HCT116 (cell line): ENCODE measurements at regions not wholly inside any gene's neighbourhood (a gene's known extent, or its start where the extent isn't known, plus 50 kb on each side); places are given as distances from the start of the nearest gene placed in this dataset.

Experiments used
- ATAC-seq: fragments of 200-7000 bp; cut with Tn5 transposase; 2 replicates; pipeline ENCODE4 v1.9.1; 2020; ENCODE audit warnings: mild to moderate bottlenecking, moderate library complexity
- BruUV-seq: library from RNA; stranded (reverse); fragments of 400-500 nt; replicated peaks from 2 replicates; lab custom pipeline; 2021; lab: Mats Ljungman, UMichigan
- CTCF ChIA-PET: fragments of 300-600 bp; sonication (Branson Sonifier 250); formaldehyde crosslinking; loops from one replicate; lab custom pipeline; 2021; ENCODE audit warnings: antibody characterized with exemption; lab: Charles Lee
- POLR2A ChIA-PET: fragments of 300-600, 350-600 bp; sonication (Branson Sonifier 250); formaldehyde crosslinking; loops from one replicate; lab custom pipeline; 2021; ENCODE audit warnings: antibody characterized with exemption; lab: Charles Lee
- RAD21 ChIA-PET, 2 experiments: fragments of 300-600 bp; sonication (Branson Sonifier 250); formaldehyde crosslinking; loops; one replicate each; lab custom pipeline; 2023; ENCODE audit warnings: low total read pairs in 2 of 2; ENCODE audit not compliant: uncharacterized antibody in 2 of 2, unreplicated experiment in 2 of 2, low non-redundant PET in 1 of 2; lab: Charles Lee
- DNase-seq: peaks from one replicate; pipeline ENCODE4 v3.0.0-alpha.2; 2010; ENCODE audit warnings: low read depth, low spot score
- H2AFZ ChIP-seq: fragments of 200-600 bp; shearing (Covaris generic), sonication (generic); 2 replicates; pipeline ENCODE4 v1.6.1; 2017; ENCODE audit warnings: low read depth, mixed run types, mixed read lengths, antibody characterized with exemption, low read length; ENCODE audit not compliant: poor library complexity, severe bottlenecking
- H3K27ac ChIP-seq: 2 replicates; pipeline ENCODE4 v1.5.1; 2012; ENCODE audit warnings: low read depth, low read length
- H3K27me3 ChIP-seq: fragments of 200-600 bp; sonication (generic); 2 replicates; pipeline ENCODE4 v1.6.1; 2016; ENCODE audit warnings: mixed run types, low read length, mixed read lengths; ENCODE audit not compliant: insufficient read depth
- H3K36me3 ChIP-seq, 2 experiments: fragments of 200-500 bp in 1 of 2; fragments of 200-600 bp in 1 of 2; sonication (Bioruptor generic) in 1 of 2; sonication (generic) in 1 of 2; 2 replicates each; pipeline versions ENCODE4 v1.5.1 to v1.6.1; 2014 to 2016; ENCODE audit warnings: low read length in 2 of 2, inconsistent platforms in 1 of 2, mixed read lengths in 1 of 2, mixed run types in 1 of 2; ENCODE audit not compliant: insufficient read depth in 2 of 2, control insufficient read depth in 1 of 2
- H3K4me1 ChIP-seq, 2 experiments: fragments of 200-600 bp in 1 of 2; sonication (generic) in 1 of 2; 2 replicates each; pipeline versions ENCODE4 v1.5.1 to v1.6.1; 2012 to 2017; ENCODE audit warnings: low read length in 2 of 2, inconsistent platforms in 1 of 2, mild to moderate bottlenecking in 1 of 2, mixed read lengths in 1 of 2, mixed run types in 1 of 2, moderate library complexity in 1 of 2; ENCODE audit not compliant: insufficient read depth in 2 of 2, control insufficient read depth in 1 of 2
- H3K4me2 ChIP-seq: fragments of 200-600 bp; sonication (generic); 2 replicates; pipeline ENCODE4 v1.6.1; 2017; ENCODE audit warnings: mixed run types, low read length, mixed read lengths
- H3K4me3 ChIP-seq, 2 experiments: fragments of 200-600 bp in 1 of 2; sonication (generic) in 1 of 2; replicated peaks in 1 of 2; 2 replicates each; pipeline ENCODE4 v1.5.1; 2011 to 2016; ENCODE audit warnings: low read length in 2 of 2, control low read depth in 1 of 2, low read depth in 1 of 2, mild to moderate bottlenecking in 1 of 2, mixed read lengths in 1 of 2, mixed run types in 1 of 2
- H3K79me2 ChIP-seq: fragments of 200-600 bp; sonication (generic); 2 replicates; pipeline ENCODE4 v1.6.1; 2017; ENCODE audit warnings: mild to moderate bottlenecking, mixed run types, low read length, moderate library complexity, mixed read lengths; ENCODE audit not compliant: insufficient read depth
- H3K9ac ChIP-seq: fragments of 200-600 bp; sonication (generic); 2 replicates; pipeline ENCODE4 v1.6.1; 2016; ENCODE audit warnings: low read length, mixed read lengths
- H3K9me2 ChIP-seq: fragments of 200-600 bp; sonication (generic), shearing (Covaris generic); 2 replicates; pipeline ENCODE4 v1.6.1; 2017; ENCODE audit warnings: mixed run types, mild to moderate bottlenecking, moderate library complexity; ENCODE audit not compliant: insufficient read depth
- H3K9me3 ChIP-seq, 2 experiments: fragments of 200-500 bp in 1 of 2; fragments of 200-600 bp in 1 of 2; sonication (Bioruptor generic) in 1 of 2; sonication (generic) in 1 of 2; 2 replicates each; pipeline ENCODE4 v1.6.1; 2014 to 2017; ENCODE audit warnings: low read length in 2 of 2, mixed read lengths in 2 of 2, inconsistent platforms in 1 of 2, low read depth in 1 of 2, mild to moderate bottlenecking in 1 of 2, mixed run types in 1 of 2, moderate library complexity in 1 of 2; ENCODE audit not compliant: control insufficient read depth in 1 of 2, insufficient read depth in 1 of 2
- H4K20me1 ChIP-seq: fragments of 200-600 bp; sonication (generic), shearing (Covaris generic); 2 replicates; pipeline ENCODE4 v1.6.1; 2017; ENCODE audit warnings: mixed run types, mild to moderate bottlenecking, moderate library complexity; ENCODE audit not compliant: insufficient read depth
- CBX3 ChIP-seq: IDR thresholded peaks from 2 replicates; pipeline ENCODE4 v1.6.1; 2012; ENCODE audit warnings: low read depth
- CEBPB ChIP-seq: IDR thresholded peaks from 2 replicates; pipeline ENCODE4 v1.6.1; 2012; ENCODE audit warnings: low read depth
- EZH2 ChIP-seq: fragments of 200-600 bp; sonication (generic); IDR thresholded peaks from 2 replicates; pipeline ENCODE4 v1.6.1; 2017; ENCODE audit warnings: antibody characterized with exemption, mixed run types
- EZH2phosphoT487 ChIP-seq: fragments of 200-600 bp; IDR thresholded peaks from 2 replicates; pipeline ENCODE4 v1.6.1; 2018; ENCODE audit warnings: antibody characterized with exemption, borderline replicate concordance
- FOSL1 ChIP-seq: IDR thresholded peaks from 2 replicates; pipeline ENCODE4 v1.6.1; 2012; ENCODE audit warnings: low read depth
- JUND ChIP-seq: IDR thresholded peaks from 2 replicates; pipeline ENCODE4 v1.6.1; 2012
- MAX ChIP-seq: IDR thresholded peaks from 2 replicates; pipeline ENCODE4 v1.6.1; 2012
- POLR2AphosphoS5 ChIP-seq: IDR thresholded peaks from 2 replicates; pipeline ENCODE4 v1.6.1; 2011; ENCODE audit warnings: mild to moderate bottlenecking, low read depth, low read length, moderate library complexity
- RAD21 ChIP-seq: IDR thresholded peaks from 2 replicates; pipeline ENCODE4 v1.6.1; 2012; ENCODE audit warnings: low read depth, mild to moderate bottlenecking
- SIN3A ChIP-seq: IDR thresholded peaks from 2 replicates; pipeline ENCODE4 v1.6.1; 2012; ENCODE audit warnings: low read depth
- SP1 ChIP-seq: IDR thresholded peaks from 2 replicates; pipeline ENCODE4 v1.6.1; 2012; ENCODE audit warnings: low read depth
- SRF ChIP-seq: IDR thresholded peaks from 2 replicates; pipeline ENCODE4 v1.6.1; 2012; ENCODE audit warnings: low read depth
- TCF7L2 ChIP-seq: IDR thresholded peaks from 2 replicates; pipeline ENCODE4 v1.7.0; 2011; ENCODE audit warnings: borderline replicate concordance, inconsistent platforms; ENCODE audit not compliant: insufficient read depth, insufficient read length; ENCODE audit errors: extremely low read depth
- YY1 ChIP-seq: IDR thresholded peaks from 2 replicates; pipeline ENCODE4 v1.6.1; 2011; ENCODE audit warnings: low read length, low read depth, moderate library complexity, mild to moderate bottlenecking; ENCODE audit not compliant: insufficient replicate concordance; ENCODE audit errors: extremely low read depth
- ZBTB33 ChIP-seq: IDR thresholded peaks from 2 replicates; pipeline ENCODE4 v1.6.1; 2011; ENCODE audit warnings: mild to moderate bottlenecking, low read length, moderate library complexity; ENCODE audit not compliant: insufficient replicate concordance; ENCODE audit errors: extremely low read depth
- ZNF274 ChIP-seq: fragments of 200-500 bp; sonication (Bioruptor generic); IDR thresholded peaks from 2 replicates; pipeline ENCODE4 v1.6.1; 2014; ENCODE audit warnings: mild to moderate bottlenecking, low read depth, low read length, inconsistent platforms
- intact Hi-C: fragments of 100-400 bp; cut with micrococcal nuclease; formaldehyde crosslinking; loops from 2 replicates; pipeline ENCODE4 v1.10.0; 2022

DNA sequence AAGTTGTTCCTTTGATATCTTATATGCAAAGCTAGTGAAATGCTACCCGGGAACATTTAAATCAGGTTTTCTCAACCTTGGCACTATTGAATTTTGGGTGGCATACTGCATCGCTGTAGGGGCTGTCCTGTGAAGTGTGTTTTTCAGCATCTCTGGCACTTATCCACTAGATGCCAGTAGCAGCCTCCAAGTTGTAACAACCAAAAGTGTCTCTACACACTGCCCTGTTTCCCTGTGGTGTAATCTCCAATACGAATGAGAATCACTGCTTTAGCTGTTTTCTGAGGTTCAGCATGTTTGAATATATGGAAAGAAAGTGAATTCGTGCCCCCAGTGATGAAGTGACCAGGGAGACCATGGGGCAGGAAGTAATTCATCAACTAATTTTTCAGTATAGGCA is 551.6 kb upstream of the PRKX start:
- Histone ChIP-seq H3K4me3 (no peak overlapping the region), H3K27ac (no peak overlapping the region), H3K4me2 (no peak overlapping the region), H3K27me3 (no peaks in the 10 kb centered on the region), H3K4me1 (no peaks in the 10 kb centered on the region), H3K36me3 (no peaks in the 10 kb centered on the region), H3K9ac (no peak overlapping the region), H2AFZ (no peak overlapping the region), H4K20me1 (no peaks in the 10 kb centered on the region), H3K79me2 (no peaks in the 10 kb centered on the region), H3K9me3 (no peaks in the 10 kb centered on the region), H3K9me2 (no peaks in the 10 kb centered on the region)
- ATAC-seq (no peak), DNase-seq (no peak)
- no TSS peak for BruUV-seq
- POLR2A ChIA-PET, result no interaction called here
- CTCF ChIA-PET, result no interaction called here
- TF ChIP-seq TCF7L2 (no peak), MAX (no peak), EZH2phosphoT487 (no peak), SRF (no peak), SIN3A (no peak), RAD21 (no peak), CBX3 (no peak), JUND (no peak), EZH2 (no peak), CEBPB (no peak), SP1 (no peak), FOSL1 (no peak), ZNF274 (no peak), ZBTB33 (no peak), YY1 (no peak), POLR2AphosphoS5 (no peak)
- intact Hi-C loops, result no loop called here
- RAD21 ChIA-PET, result no interaction called here
